HEK293 (cell line): ENCODE measurements at regions not wholly inside any gene's neighbourhood (a gene's known extent, or its start where the extent isn't known, plus 50 kb on each side); places are given as distances from the start of the nearest gene placed in this dataset.

Source experiments
- CTCF ChIA-PET: fragments of 350-600 bp; formaldehyde crosslinking; extraction: SDS; loops from one replicate; lab custom pipeline; 2021; ENCODE audit warnings: antibody characterized with exemption; lab: Yijun Ruan, JAX
- POLR2A ChIA-PET: fragments of 300-600 bp; formaldehyde crosslinking; extraction: SDS; loops from one replicate; lab custom pipeline; 2020; ENCODE audit warnings: antibody characterized with exemption, inconsistent platforms; lab: Yijun Ruan, JAX
- H3K27ac ChIP-seq: fragments of 200-500 bp; sonication (Bioruptor generic); 2 replicates; pipeline ENCODE4 v1.5.1; 2014; ENCODE audit warnings: low read depth, low read length, control low read depth, inconsistent platforms; ENCODE audit errors: extremely low read depth
- H3K36me3 ChIP-seq, 2 experiments: fragments of 200-500 bp in 1 of 2; sonication (Bioruptor generic) in 1 of 2; 1 replicate in 1 of 2; 2 replicates in 1 of 2; pipeline ENCODE4 v1.5.1; 2014 to 2017; ENCODE audit warnings: inconsistent platforms in 2 of 2, low read length in 2 of 2; ENCODE audit not compliant: control insufficient read depth in 2 of 2, insufficient read depth in 1 of 2
- H3K4me1 ChIP-seq: fragments of 200-500 bp; sonication (Bioruptor generic); 2 replicates; pipeline ENCODE4 v1.5.1; 2014; ENCODE audit warnings: mild to moderate bottlenecking, low read length, inconsistent platforms; ENCODE audit not compliant: control insufficient read depth, insufficient read depth
- H3K4me3 ChIP-seq: 2 replicates; pipeline ENCODE4 v1.5.1; 2011; ENCODE audit warnings: low read depth, mild to moderate bottlenecking, control low read depth, low read length, moderate library complexity
- H3K9me3 ChIP-seq: fragments of 200-500 bp; sonication (Bioruptor generic); 2 replicates; pipeline ENCODE4 v1.5.1; 2014; ENCODE audit warnings: low read depth, low read length, inconsistent platforms; ENCODE audit not compliant: control insufficient read depth, insufficient read depth
- ELK4 ChIP-seq: IDR thresholded peaks from 2 replicates; pipeline ENCODE4 v1.6.1; 2011; ENCODE audit warnings: mild to moderate bottlenecking, low read depth, low read length, borderline replicate concordance
- GLI4 ChIP-seq: fragments of 450-650 bp; formaldehyde crosslinking; IDR thresholded peaks from 2 replicates; pipeline ENCODE4 v1.5.1; 2016; ENCODE audit warnings: missing biosample characterization, missing genetic modification characterization
- PBX3 ChIP-seq: sonication (generic); formaldehyde crosslinking; IDR thresholded peaks from 2 replicates; pipeline ENCODE4 v1.8.1; 2022; ENCODE audit warnings: mild to moderate bottlenecking, moderate library complexity, missing genetic modification reagents
- SALL2 ChIP-seq: fragments of 450-650 bp; formaldehyde crosslinking; IDR thresholded peaks from 2 replicates; pipeline ENCODE4 v1.5.0; 2017; ENCODE audit warnings: missing biosample characterization, mild to moderate bottlenecking, missing genetic modification characterization, borderline replicate concordance
- TRIM28 ChIP-seq: IDR thresholded peaks from 2 replicates; pipeline ENCODE4 v1.6.1; 2011; ENCODE audit warnings: low read length, control low read depth, borderline replicate concordance
- ZBTB48 ChIP-seq: fragments of 450-650 bp; formaldehyde crosslinking; IDR thresholded peaks from 2 replicates; pipeline ENCODE4 v1.5.1; 2016; ENCODE audit warnings: missing biosample characterization, missing genetic modification characterization
- ZEB2 ChIP-seq: fragments of 450-650 bp; formaldehyde crosslinking; IDR thresholded peaks from 2 replicates; pipeline ENCODE4 v1.5.1; 2016; ENCODE audit warnings: missing biosample characterization, missing genetic modification characterization
- ZNF10 ChIP-seq: fragments of 450-650 bp; formaldehyde crosslinking; IDR thresholded peaks from 2 replicates; pipeline ENCODE4 v1.5.1; 2017; ENCODE audit warnings: missing biosample characterization, missing genetic modification characterization
- ZNF132 ChIP-seq: fragments of 450-650 bp; formaldehyde crosslinking; IDR thresholded peaks from 2 replicates; pipeline ENCODE4 v1.5.1; 2017; ENCODE audit warnings: missing biosample characterization, missing genetic modification characterization, borderline replicate concordance
- ZNF19 ChIP-seq: fragments of 450-650 bp; formaldehyde crosslinking; IDR thresholded peaks from 2 replicates; pipeline ENCODE4; 2016; ENCODE audit warnings: missing biosample characterization, missing genetic modification characterization, low read depth
- ZNF239 ChIP-seq: fragments of 450-650 bp; formaldehyde crosslinking; IDR thresholded peaks from 2 replicates; pipeline ENCODE4 v1.5.1; 2016; ENCODE audit warnings: missing biosample characterization, missing genetic modification characterization
- ZNF302 ChIP-seq: fragments of 450-650 bp; formaldehyde crosslinking; IDR thresholded peaks from 2 replicates; pipeline ENCODE4 v1.5.1; 2016; ENCODE audit warnings: missing biosample characterization, missing genetic modification characterization, low read depth
- ZNF366 ChIP-seq: fragments of 450-650 bp; formaldehyde crosslinking; conservative IDR thresholded peaks from 2 replicates; pipeline ENCODE4 v1.5.1; 2016; ENCODE audit warnings: missing biosample characterization, missing genetic modification characterization
- ZNF394 ChIP-seq: fragments of 450-650 bp; formaldehyde crosslinking; IDR thresholded peaks from 2 replicates; pipeline ENCODE4 v1.5.1; 2016; ENCODE audit warnings: missing biosample characterization, missing genetic modification characterization, mild to moderate bottlenecking, moderate library complexity, borderline replicate concordance
- ZNF621 ChIP-seq: fragments of 450-650 bp; formaldehyde crosslinking; IDR thresholded peaks from 2 replicates; pipeline ENCODE4 v1.5.1; 2017; ENCODE audit warnings: missing biosample characterization, missing genetic modification characterization
- ZNF639 ChIP-seq: fragments of 450-650 bp; formaldehyde crosslinking; IDR thresholded peaks from 2 replicates; pipeline ENCODE4 v1.5.1; 2016; ENCODE audit warnings: missing biosample characterization, missing genetic modification characterization
- ZNF677 ChIP-seq: fragments of 450-650 bp; IDR thresholded peaks from 2 replicates; pipeline ENCODE4 v1.5.0; 2018; ENCODE audit warnings: missing biosample characterization, mild to moderate bottlenecking, missing genetic modification characterization, moderate library complexity
- ZNF791 ChIP-seq: fragments of 450-650 bp; formaldehyde crosslinking; IDR thresholded peaks from 2 replicates; pipeline ENCODE4 v1.5.1; 2016; ENCODE audit warnings: missing biosample characterization, missing genetic modification characterization
- ZNF837 ChIP-seq: fragments of 450-650 bp; formaldehyde crosslinking; IDR thresholded peaks from 2 replicates; pipeline ENCODE4 v1.5.1; 2016; ENCODE audit warnings: missing biosample characterization, missing genetic modification characterization
- ZSCAN30 ChIP-seq: fragments of 450-650 bp; IDR thresholded peaks from 2 replicates; pipeline ENCODE4 v1.5.1; 2018; ENCODE audit warnings: missing biosample characterization, mild to moderate bottlenecking, missing genetic modification characterization, moderate library complexity
- ZSCAN4 ChIP-seq: fragments of 450-650 bp; formaldehyde crosslinking; IDR thresholded peaks from 2 replicates; pipeline ENCODE4 v1.5.1; 2017; ENCODE audit warnings: missing biosample characterization, missing genetic modification characterization
- TF ChIP-seq, protein P1 (sequence below): fragments of 450-650 bp; formaldehyde crosslinking; IDR thresholded peaks from 2 replicates; pipeline ENCODE4 v1.5.1; 2017; ENCODE audit warnings: missing biosample characterization, missing genetic modification characterization
- TF ChIP-seq, protein P2 (sequence below): fragments of 450-650 bp; formaldehyde crosslinking; IDR thresholded peaks from 2 replicates; pipeline ENCODE4 v1.5.1; 2017; ENCODE audit warnings: missing biosample characterization, missing genetic modification characterization

DNA sequence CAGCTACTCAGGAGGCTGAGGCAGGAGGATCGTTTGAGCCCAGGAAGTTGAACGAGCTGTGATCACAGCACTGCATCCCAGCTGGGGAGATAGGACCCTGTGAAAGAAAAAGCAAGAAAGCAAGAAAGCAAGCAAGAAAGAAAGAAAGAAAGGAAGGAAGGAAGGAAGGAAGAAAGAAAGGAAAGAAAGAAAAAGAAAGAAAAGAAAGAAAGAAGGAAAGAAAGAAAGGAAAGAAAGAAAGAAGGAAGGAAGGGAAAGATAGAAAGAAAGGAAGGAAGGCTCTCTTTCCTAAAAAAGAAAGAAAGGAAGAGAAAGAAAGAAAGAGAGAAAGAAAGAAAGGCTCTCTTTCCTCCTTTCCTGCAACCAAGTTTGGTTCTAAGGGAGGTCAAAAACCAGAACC lies 380.3 kb downstream of the PCNX1 start:
- Histone ChIP-seq H3K4me1 (no peaks in the 10 kb centered on the region), H3K4me3 (no peak overlapping the region), H3K36me3 (no peaks in the 10 kb centered on the region), H3K9me3 (no peaks in the 10 kb centered on the region), H3K27ac (no peak overlapping the region)
- ChIA-PET CTCF (no interaction called here), POLR2A (no interaction called here)
- TF ChIP-seq SALL2 (tag by site-specific recombination) (no peak), TRIM28 (no peak), ZNF366 (tag by site-specific recombination) (peak; percentile 75; the same call in 1 of the 2 replicates), ZNF10 (tag by site-specific recombination) (no peak), ZSCAN4 (tag by site-specific recombination) (no peak)

DNA sequence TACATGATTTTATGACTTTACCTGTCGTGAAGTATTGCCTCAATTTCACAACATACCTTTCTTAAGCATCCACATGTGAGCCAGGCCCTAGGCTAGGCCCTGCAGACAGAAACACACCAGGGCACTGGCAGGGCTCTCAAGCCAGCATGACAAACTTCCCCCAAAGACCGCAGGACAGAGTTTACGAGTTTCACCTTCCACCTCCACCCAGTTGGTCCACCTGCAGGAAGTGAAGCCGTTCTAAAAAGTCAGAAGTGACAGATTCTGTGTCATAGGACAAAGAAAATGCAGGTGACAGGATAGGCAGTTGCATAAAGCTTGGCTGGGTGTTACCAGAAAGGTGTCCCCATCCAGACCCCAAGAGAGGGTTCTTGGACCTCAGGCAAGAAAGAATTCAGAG lies 382.3 kb downstream of the PCNX1 start:
- no peaks in the 10 kb centered on the region for H3K9me3 ChIP-seq
- no peak overlapping the region for H3K27ac ChIP-seq
- no peaks in the 10 kb centered on the region for H3K4me1 ChIP-seq
- CTCF ChIA-PET = no interaction called here
- TF ChIP-seq ZNF837 (tag by site-specific recombination) (no peak), GLI4 (tag by site-specific recombination) (no peak), ELK4 (no peak), ZEB2 (no peak), ZNF394 (no peak), ZNF621 (tag by site-specific recombination) (no peak), ZNF132 (tag by site-specific recombination) (no peak)
- no peak overlapping the region for H3K4me3 ChIP-seq
- POLR2A ChIA-PET = no interaction called here
- H3K36me3 ChIP-seq = no peaks in the 10 kb centered on the region

GRCh38 chr14:71290301-71290700 lies 383.0 kb downstream of the PCNX1 start:
- CTCF ChIA-PET = no interaction called here
- Histone ChIP-seq H3K36me3 (no peaks in the 10 kb centered on the region), H3K9me3 (no peaks in the 10 kb centered on the region), H3K4me3 (no peak overlapping the region), H3K27ac (no peak overlapping the region), H3K4me1 (no peaks in the 10 kb centered on the region)
- POLR2A ChIA-PET = no interaction called here
- TF ChIP-seq, protein P1, sequence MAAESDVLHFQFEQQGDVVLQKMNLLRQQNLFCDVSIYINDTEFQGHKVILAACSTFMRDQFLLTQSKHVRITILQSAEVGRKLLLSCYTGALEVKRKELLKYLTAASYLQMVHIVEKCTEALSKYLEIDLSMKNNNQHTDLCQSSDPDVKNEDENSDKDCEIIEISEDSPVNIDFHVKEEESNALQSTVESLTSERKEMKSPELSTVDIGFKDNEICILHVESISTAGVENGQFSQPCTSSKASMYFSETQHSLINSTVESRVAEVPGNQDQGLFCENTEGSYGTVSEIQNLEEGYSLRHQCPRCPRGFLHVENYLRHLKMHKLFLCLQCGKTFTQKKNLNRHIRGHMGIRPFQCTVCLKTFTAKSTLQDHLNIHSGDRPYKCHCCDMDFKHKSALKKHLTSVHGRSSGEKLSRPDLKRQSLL (tag by site-specific recombination) = no peak
- TF ChIP-seq ZNF639 (tag by site-specific recombination) = no peak
- no peak for TF ChIP-seq ZNF19 (tag by site-specific recombination)
- TF ChIP-seq ZSCAN30 = no peak
- no peak for TF ChIP-seq TRIM28
- TF ChIP-seq PBX3 (CRISPR knock-in tag) = no peak
- TF ChIP-seq ZNF791 (tag by site-specific recombination) = no peak
- TF ChIP-seq ZSCAN4 (tag by site-specific recombination) = no peak
- no peak for TF ChIP-seq ZNF677 (tag by site-specific recombination)
- no peak for TF ChIP-seq ZBTB48 (tag by site-specific recombination)
- TF ChIP-seq, protein P2, sequence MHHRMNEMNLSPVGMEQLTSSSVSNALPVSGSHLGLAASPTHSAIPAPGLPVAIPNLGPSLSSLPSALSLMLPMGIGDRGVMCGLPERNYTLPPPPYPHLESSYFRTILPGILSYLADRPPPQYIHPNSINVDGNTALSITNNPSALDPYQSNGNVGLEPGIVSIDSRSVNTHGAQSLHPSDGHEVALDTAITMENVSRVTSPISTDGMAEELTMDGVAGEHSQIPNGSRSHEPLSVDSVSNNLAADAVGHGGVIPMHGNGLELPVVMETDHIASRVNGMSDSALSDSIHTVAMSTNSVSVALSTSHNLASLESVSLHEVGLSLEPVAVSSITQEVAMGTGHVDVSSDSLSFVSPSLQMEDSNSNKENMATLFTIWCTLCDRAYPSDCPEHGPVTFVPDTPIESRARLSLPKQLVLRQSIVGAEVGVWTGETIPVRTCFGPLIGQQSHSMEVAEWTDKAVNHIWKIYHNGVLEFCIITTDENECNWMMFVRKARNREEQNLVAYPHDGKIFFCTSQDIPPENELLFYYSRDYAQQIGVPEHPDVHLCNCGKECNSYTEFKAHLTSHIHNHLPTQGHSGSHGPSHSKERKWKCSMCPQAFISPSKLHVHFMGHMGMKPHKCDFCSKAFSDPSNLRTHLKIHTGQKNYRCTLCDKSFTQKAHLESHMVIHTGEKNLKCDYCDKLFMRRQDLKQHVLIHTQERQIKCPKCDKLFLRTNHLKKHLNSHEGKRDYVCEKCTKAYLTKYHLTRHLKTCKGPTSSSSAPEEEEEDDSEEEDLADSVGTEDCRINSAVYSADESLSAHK (tag by site-specific recombination) = no peak
- TF ChIP-seq ZNF302 (tag by site-specific recombination) = no peak
- TF ChIP-seq ZNF239 (tag by site-specific recombination) = no peak
